OCI-LY1 (cell line): ENCODE measurements at regions not wholly inside any gene's neighbourhood (a gene's known extent, or its start where the extent isn't known, plus 50 kb on each side); places are given as distances from the start of the nearest gene placed in this dataset.

Experiments
- H2AFZ ChIP-seq: fragments of 200-600 bp; sonication (generic), shearing (Covaris generic); 2 replicates; pipeline ENCODE4 v1.6.0; 2014; ENCODE audit warnings: antibody characterized with exemption, mild to moderate bottlenecking, low read length
- H3F3A ChIP-seq: fragments of 200-600 bp; sonication (generic), shearing (Covaris generic); 2 replicates; pipeline ENCODE4 v1.6.0; 2014; ENCODE audit warnings: mild to moderate bottlenecking, antibody characterized with exemption, low read length, moderate library complexity; ENCODE audit not compliant: insufficient read depth
- H3K27ac ChIP-seq: fragments of 200-600 bp; sonication (generic); 2 replicates; pipeline ENCODE4 v1.5.1; 2014; ENCODE audit warnings: low read length, mixed run types, mild to moderate bottlenecking, low read depth; ENCODE audit not compliant: poor library complexity, severe bottlenecking
- H3K27me3 ChIP-seq: fragments of 200-600 bp; sonication (generic); 2 replicates; pipeline ENCODE4 v1.6.0; 2014; ENCODE audit warnings: antibody characterized with exemption, mild to moderate bottlenecking, low read length, moderate library complexity; ENCODE audit not compliant: insufficient read depth
- H3K36me3 ChIP-seq: fragments of 200-600 bp; sonication (generic); 2 replicates; pipeline ENCODE4 v1.6.1; 2014; ENCODE audit warnings: mild to moderate bottlenecking, antibody characterized with exemption, low read length, moderate library complexity, mixed read lengths; ENCODE audit not compliant: insufficient read depth
- H3K4me1 ChIP-seq: fragments of 200-600 bp; sonication (generic); 2 replicates; pipeline ENCODE4 v1.5.1; 2014; ENCODE audit warnings: mild to moderate bottlenecking, low read length, moderate library complexity; ENCODE audit not compliant: insufficient read depth, severe bottlenecking
- H3K4me2 ChIP-seq: fragments of 200-600 bp; sonication (generic), shearing (Covaris generic); 2 replicates; pipeline ENCODE4 v1.6.1; 2014; ENCODE audit warnings: low read length
- H3K4me3 ChIP-seq: fragments of 200-600 bp; sonication (generic); 2 replicates; pipeline ENCODE4 v1.5.1; 2014; ENCODE audit warnings: low read length, low read depth, mild to moderate bottlenecking, mixed read lengths; ENCODE audit not compliant: poor library complexity, severe bottlenecking
- H3K79me2 ChIP-seq: fragments of 200-600 bp; shearing (Covaris generic); 2 replicates; pipeline ENCODE4 v1.6.1; 2016; ENCODE audit warnings: mixed run types, low read length, mixed read lengths; ENCODE audit not compliant: insufficient read depth
- H3K9ac ChIP-seq: fragments of 200-600 bp; sonication (generic), shearing (Covaris generic); 2 replicates; pipeline ENCODE4 v1.6.1; 2014; ENCODE audit warnings: mild to moderate bottlenecking, low read length, mixed read lengths
- H3K9me2 ChIP-seq: fragments of 200-600 bp; sonication (generic), shearing (Covaris generic); 2 replicates; pipeline ENCODE4 v1.6.1; 2014; ENCODE audit warnings: low read depth, mild to moderate bottlenecking, low read length, mixed read lengths
- H3K9me3 ChIP-seq: fragments of 200-600 bp; shearing (Covaris generic); 2 replicates; pipeline ENCODE4 v1.6.1; 2014; ENCODE audit warnings: low read length, mixed read lengths
- H4K20me1 ChIP-seq: fragments of 200-600 bp; sonication (generic), shearing (Covaris generic); 2 replicates; pipeline ENCODE4 v1.6.0; 2016; ENCODE audit warnings: mild to moderate bottlenecking, low read length; ENCODE audit not compliant: insufficient read depth
- EZH2 ChIP-seq: fragments of 200-600 bp; sonication (generic), shearing (Covaris generic); IDR thresholded peaks from 2 replicates; pipeline ENCODE4 v1.8.0; 2017; ENCODE audit warnings: borderline replicate concordance, mixed run types, mild to moderate bottlenecking, antibody characterized with exemption, low read length, moderate library complexity, mixed read lengths
- TF ChIP-seq, protein P1 (sequence below): fragments of 200-600 bp; sonication (generic), shearing (Covaris generic); IDR thresholded peaks from 2 replicates; pipeline ENCODE4 v1.5.1; 2017; ENCODE audit warnings: mild to moderate bottlenecking, antibody characterized with exemption, low read length, moderate library complexity, mixed read lengths

DNA sequence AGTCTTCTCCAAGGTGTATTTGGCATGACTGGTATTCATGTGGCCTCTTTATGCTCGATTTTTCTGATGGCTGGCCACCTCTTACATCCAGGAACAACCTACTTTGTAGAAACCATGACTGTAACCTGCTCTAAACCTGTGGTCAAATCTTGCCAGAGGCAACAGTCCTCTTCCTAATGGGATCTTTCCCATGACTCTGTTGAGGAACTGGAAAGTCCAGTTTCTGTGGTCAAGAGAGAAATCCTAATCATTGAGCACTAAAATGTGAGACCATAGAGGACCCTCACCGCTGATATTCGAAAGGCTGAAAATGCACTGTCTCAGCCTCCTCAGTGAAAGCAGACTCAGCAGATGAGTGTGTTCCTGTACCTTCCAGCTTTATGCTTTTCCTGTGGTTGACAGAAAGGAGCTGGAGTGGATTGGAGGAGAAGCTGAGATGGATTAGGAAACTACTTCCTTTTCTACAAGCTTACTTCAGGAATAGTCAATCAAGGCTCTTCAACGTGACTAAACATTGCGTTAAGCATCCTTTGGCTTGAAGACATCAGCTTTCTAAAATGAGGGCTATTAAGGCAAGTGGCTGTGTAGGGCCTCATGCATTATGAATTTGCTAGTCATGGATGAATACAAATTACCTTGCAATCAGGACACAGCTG lies 69.7 kb upstream of the DAPK1 start:
- no peaks in the 10 kb centered on the region for H3K9me2 ChIP-seq
- no peaks in the 10 kb centered on the region for H3K79me2 ChIP-seq
- no peak overlapping the region for H2AFZ ChIP-seq
- H3K36me3 ChIP-seq = no peaks in the 10 kb centered on the region
- no peak overlapping the region for H3K4me2 ChIP-seq
- no peaks in the 10 kb centered on the region for H4K20me1 ChIP-seq
- H3K27ac ChIP-seq = no peak overlapping the region
- no peak overlapping the region for H3K4me3 ChIP-seq
- H3K9ac ChIP-seq = no peak overlapping the region
- no peak for TF ChIP-seq EZH2
- TF ChIP-seq, protein P1, sequence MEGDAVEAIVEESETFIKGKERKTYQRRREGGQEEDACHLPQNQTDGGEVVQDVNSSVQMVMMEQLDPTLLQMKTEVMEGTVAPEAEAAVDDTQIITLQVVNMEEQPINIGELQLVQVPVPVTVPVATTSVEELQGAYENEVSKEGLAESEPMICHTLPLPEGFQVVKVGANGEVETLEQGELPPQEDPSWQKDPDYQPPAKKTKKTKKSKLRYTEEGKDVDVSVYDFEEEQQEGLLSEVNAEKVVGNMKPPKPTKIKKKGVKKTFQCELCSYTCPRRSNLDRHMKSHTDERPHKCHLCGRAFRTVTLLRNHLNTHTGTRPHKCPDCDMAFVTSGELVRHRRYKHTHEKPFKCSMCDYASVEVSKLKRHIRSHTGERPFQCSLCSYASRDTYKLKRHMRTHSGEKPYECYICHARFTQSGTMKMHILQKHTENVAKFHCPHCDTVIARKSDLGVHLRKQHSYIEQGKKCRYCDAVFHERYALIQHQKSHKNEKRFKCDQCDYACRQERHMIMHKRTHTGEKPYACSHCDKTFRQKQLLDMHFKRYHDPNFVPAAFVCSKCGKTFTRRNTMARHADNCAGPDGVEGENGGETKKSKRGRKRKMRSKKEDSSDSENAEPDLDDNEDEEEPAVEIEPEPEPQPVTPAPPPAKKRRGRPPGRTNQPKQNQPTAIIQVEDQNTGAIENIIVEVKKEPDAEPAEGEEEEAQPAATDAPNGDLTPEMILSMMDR = no peak
- no peaks in the 10 kb centered on the region for H3F3A ChIP-seq
- no peaks in the 10 kb centered on the region for H3K4me1 ChIP-seq
- H3K27me3 ChIP-seq = no peaks in the 10 kb centered on the region
- H3K9me3 ChIP-seq = 0 out of 2 replicates have a peak, but pooled peaks cover 3% of the 10 kb centered on the region

DNA sequence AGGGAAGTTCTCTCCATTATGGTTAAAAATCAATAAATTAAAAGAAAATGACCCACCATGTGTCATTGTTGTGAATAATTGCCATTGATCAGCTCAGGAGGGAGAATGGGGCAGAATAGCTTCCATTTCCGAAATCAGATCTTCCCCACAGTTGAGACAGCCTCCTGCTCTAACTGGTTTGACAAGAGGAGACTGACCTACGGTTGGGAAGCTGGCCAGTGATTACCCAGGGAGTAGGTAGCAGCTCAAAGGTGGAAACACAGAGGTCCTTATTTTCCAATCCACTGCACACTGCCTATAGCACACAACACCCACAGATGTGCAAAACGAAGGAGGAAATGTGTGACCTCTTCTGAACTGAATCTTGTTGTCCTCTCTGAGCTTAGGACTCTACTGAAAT lies 69.0 kb upstream of the DAPK1 start:
- H3K9ac ChIP-seq = no peak overlapping the region
- no peaks in the 10 kb centered on the region for H3K79me2 ChIP-seq
- H4K20me1 ChIP-seq = no peaks in the 10 kb centered on the region
- H3K36me3 ChIP-seq = no peaks in the 10 kb centered on the region
- no peak overlapping the region for H3K4me2 ChIP-seq
- 0 out of 2 replicates have a peak, but pooled peaks cover 3% of the 10 kb centered on the region for H3K9me3 ChIP-seq
- H3K27ac ChIP-seq = no peak overlapping the region
- H3F3A ChIP-seq = no peaks in the 10 kb centered on the region
- no peaks in the 10 kb centered on the region for H3K9me2 ChIP-seq
- TF ChIP-seq EZH2 = no peak
- TF ChIP-seq, protein P1 = no peak
- no peak overlapping the region for H2AFZ ChIP-seq
- no peaks in the 10 kb centered on the region for H3K4me1 ChIP-seq
- H3K27me3 ChIP-seq = no peaks in the 10 kb centered on the region
- H3K4me3 ChIP-seq = no peak overlapping the region

DNA sequence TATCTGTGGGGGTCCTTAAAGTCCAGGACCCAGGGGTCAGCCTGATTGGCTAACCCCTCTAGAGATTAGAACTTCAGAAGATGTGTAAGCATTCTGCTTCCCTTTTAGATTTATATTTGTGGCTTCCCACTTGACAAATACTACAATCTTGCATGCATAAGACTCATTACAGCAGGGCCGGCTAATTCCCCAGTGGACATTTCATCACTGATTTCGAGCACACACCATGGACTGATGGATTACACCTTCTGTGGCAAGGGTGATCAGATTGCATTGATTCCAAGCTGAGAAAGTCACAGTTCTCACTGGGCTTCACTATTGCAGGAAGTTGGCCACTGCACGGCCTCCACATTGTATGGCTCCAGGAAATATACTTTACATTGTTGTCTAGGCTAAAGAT lies 65.8 kb upstream of the DAPK1 start:
- TF ChIP-seq, protein P1 = no peak
- TF ChIP-seq EZH2 = no peak
- H3K9ac ChIP-seq = no peak overlapping the region

More for the DNA sequence above, 65.8 kb upstream of the DAPK1 start:
- no peaks in the 10 kb centered on the region for H3K27me3 ChIP-seq
- no peaks in the 10 kb centered on the region for H3K36me3 ChIP-seq
- no peaks in the 10 kb centered on the region for H3K9me3 ChIP-seq
- no peaks in the 10 kb centered on the region for H3F3A ChIP-seq
- no peaks in the 10 kb centered on the region for H3K4me1 ChIP-seq
- no peak overlapping the region for H3K27ac ChIP-seq
- H2AFZ ChIP-seq = no peak overlapping the region
- no peak overlapping the region for H3K4me3 ChIP-seq
- H3K4me2 ChIP-seq = no peak overlapping the region
- H3K79me2 ChIP-seq = no peaks in the 10 kb centered on the region
- no peaks in the 10 kb centered on the region for H3K9me2 ChIP-seq
- no peaks in the 10 kb centered on the region for H4K20me1 ChIP-seq
